GM13977 (cell line): ENCODE measurements at regions not wholly inside any gene's neighbourhood (a gene's known extent, or its start where the extent isn't known, plus 50 kb on each side); places are given as distances from the start of the nearest gene placed in this dataset.

Source experiments
- DNase-seq: peaks from one replicate; pipeline ENCODE4 v3.0.0; 2012; ENCODE audit warnings: low spot score
- CTCF ChIP-seq: IDR thresholded peaks from 2 replicates; pipeline ENCODE4 v1.5.1; 2012; ENCODE audit warnings: mild to moderate bottlenecking, control low read depth; ENCODE audit not compliant: insufficient read depth; ENCODE audit errors: extremely low read depth, missing control alignments
- in situ Hi-C: fragments of 300-500 bp; cut with MboI; formaldehyde crosslinking; loops from one replicate; pipeline ENCODE4 v1.12.0; 2022; ENCODE audit warnings: low sequenced_read_pairs, low pct_unique_long_range_greater_than_20kb, mixed read lengths, inconsistent platforms; ENCODE audit not compliant: unreplicated experiment

DNA sequence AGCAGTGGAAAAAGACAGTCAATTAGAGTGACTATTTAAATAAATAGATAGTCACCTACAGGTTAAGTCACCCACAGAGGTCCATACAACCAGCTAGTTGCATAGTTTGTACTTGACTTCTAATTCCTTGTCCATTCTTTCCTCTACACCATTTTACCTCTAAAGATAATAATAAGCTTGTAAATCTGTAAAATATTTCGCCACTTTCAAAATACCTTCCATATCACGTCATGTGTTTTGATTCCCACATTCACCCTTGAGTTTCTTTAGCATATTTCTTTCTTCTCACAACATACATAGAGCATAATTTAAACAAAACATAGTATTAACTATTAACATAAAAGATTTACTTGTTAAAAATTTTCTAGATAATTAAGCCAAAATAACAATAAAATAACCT, 689.6 kb downstream of the MECOM start:
- in situ Hi-C loops, result no loop called here
- no peak for DNase-seq
- TF ChIP-seq CTCF, result no peak

- in situ Hi-C loops, result no loop called here
- no peak for DNase-seq
- no peak for TF ChIP-seq CTCF
Measured at GRCh38 chr3:168973206-168973605, 690.3 kb downstream of the MECOM start.

DNA sequence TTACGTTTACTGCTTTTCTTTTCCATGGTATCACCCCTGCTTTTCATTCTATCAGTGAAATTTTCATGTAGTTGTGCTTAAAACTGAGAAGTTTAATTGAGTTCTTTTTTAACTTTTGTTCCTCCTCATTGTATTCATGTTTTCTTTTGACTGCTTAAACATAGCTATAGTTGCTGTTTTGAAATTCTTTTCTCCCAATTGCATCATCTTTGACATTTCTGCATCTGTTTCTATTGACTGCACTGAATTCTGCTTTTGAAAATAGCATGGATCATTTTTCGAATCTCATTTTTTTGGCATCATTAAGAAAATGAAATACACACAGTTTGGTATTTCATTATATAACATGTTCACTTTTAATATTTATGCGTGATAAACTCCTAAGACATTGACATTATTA, 694.9 kb downstream of the MECOM start:
- DNase-seq, result no peak
- in situ Hi-C loops, result no loop called here
- no peak for TF ChIP-seq CTCF

GRCh38 chr3:168964736-168965135, 698.8 kb downstream of the MECOM start:
- in situ Hi-C loops, result no loop called here
- no peak for DNase-seq
- TF ChIP-seq CTCF, result no peak

GRCh38 chr3:168961271-168961670, 702.2 kb downstream of the MECOM start:
- no peak for TF ChIP-seq CTCF
- no peak for DNase-seq
- in situ Hi-C loops, result no loop called here

DNA sequence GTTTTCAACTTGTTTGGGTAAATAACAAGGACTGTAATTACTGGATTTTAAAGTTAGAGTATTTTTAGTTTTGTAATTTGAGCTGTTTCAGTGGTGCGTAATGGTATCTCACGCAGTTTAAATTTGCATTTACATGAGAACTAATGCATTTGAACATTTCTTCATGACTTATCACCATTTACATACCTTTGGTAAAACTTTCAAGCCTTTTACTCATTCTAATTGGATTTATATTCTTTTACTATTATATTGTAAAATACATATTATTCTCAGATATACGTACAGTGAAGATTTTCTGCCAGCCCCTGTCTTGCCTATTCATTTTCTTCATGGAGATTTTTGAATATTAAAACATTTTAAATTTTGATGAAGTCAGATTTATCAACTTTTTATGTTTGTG, 703.8 kb downstream of the MECOM start:
- in situ Hi-C loops, result no loop called here
- no peak for DNase-seq

More for the DNA sequence above, 703.8 kb downstream of the MECOM start:
- TF ChIP-seq CTCF, result no peak
